HG02610 (cell line): ENCODE measurements at regions not wholly inside any gene's neighbourhood (a gene's known extent, or its start where the extent isn't known, plus 50 kb on each side); places are given as distances from the start of the nearest gene placed in this dataset.

ENCODE experiments used
- ATAC-seq: cut with Tn5 transposase; IDR thresholded peaks from one replicate; pipeline ENCODE4 v1.9.1; 2021; ENCODE audit warnings: mild to moderate bottlenecking, moderate library complexity; ENCODE audit not compliant: unreplicated experiment

GRCh38 chr1:95415146-95415545 is 181.1 kb downstream of the RWDD3 start:
- ATAC-seq: no peak

DNA sequence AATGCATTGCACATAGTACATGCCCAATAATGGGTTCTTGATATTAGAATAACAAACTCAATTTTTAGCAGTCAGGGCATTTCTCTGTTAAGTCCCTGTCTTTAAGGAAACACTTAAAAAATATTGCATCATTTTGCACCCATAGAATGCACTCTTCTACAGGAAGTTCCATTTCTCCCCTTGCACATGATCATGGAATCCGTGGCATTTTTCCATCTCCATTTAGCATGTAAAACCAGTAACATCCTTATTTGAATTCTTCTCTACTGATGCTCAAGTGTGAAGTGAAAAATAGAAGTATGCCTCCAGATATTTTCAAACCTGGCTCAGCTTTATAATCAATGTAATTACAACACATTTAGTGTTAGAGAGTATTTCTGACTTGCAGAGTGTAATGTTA is 192.8 kb downstream of the RWDD3 start:
- no peak for ATAC-seq

- no peak for ATAC-seq
Observed at GRCh38 chr1:95427525-95427924, 193.5 kb downstream of the RWDD3 start.

DNA sequence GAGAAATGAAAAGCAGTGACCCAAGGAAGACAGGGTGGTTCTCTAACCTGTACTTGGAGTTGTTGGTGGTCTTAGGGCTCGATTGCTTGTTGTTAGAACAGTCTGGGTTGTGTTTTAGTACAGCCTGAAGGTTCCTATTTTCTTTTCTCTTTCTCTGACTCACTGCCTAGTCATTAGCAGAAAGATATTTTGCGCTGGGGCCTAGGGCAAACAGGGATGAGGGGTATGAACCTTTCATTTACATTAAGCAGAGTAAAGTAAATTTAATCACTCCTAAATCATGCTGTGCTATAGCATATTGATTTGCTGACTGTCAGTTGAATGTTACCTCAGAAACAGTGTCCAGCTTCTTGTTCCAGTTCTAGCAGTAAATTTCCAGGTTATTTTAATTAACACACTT is 197.2 kb downstream of the RWDD3 start:
- no peak for ATAC-seq

DNA sequence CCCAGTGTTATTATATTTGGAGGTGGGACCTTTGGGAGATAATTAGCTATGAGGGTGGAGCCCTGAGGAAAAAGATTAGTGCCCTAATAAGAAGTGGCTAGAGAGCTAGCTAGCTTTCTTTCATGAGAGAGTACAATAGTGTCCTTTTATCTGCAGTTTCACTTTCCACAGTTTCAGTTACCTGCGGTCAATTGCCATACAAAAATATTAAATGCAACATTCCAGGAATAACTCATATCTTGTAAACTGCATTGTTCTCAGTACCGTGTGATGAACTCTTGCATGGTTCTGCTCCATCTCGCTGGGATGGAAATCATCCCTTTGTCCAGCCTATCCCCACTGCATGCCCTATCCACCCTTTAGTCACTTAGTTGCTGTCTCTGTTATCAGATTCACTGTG is 201.6 kb downstream of the RWDD3 start:
- no peak for ATAC-seq

GRCh38 chr1:95437011-95437410 is 203.0 kb downstream of the RWDD3 start:
- no peak for ATAC-seq

GRCh38 chr1:95437781-95438180 is 203.8 kb downstream of the RWDD3 start:
- ATAC-seq: no peak

GRCh38 chr1:95438218-95438948 is 204.4 kb downstream of the RWDD3 start:
- ATAC-seq: no peak

- no peak for ATAC-seq
Observed at GRCh38 chr1:95440511-95440910, 206.5 kb downstream of the RWDD3 start.

DNA sequence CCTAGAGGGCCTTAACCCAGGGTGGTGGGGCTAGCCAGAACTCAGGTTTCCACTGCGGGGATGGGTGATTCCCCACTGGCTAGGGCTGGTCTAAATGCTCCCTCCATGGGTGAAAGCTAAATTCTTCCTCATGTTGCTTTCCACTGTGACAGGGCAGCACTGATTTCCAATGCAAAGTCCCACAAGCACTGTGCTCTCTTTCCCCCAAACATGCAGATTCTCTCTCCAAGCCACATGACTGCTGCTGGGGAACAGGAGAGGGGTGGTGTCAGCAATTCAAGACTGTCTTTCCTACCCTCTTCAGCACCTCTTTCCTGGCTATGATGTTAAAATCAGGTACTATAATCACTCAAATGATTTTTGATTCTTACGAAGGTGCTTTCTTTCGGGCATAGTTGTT is 215.5 kb downstream of the RWDD3 start:
- no peak for ATAC-seq

DNA sequence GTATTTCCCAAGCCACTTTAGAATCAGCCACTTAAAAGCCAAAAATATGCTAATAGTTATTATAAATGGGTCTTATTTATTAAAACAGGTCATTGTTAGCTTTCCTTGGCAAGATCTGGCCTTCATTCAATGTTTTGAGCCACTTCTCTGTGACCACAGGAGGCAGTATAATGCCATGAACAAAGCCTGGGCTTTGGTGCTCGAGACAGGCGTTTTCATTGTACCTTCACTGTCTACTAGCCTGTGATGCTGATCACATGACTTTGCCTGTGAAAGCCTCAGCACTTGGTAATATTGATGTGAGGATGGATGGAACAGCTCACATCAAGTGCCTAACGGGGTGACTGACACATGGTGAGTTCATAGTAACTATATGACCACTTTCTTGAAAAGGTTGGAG is 217.0 kb downstream of the RWDD3 start:
- no peak for ATAC-seq

DNA sequence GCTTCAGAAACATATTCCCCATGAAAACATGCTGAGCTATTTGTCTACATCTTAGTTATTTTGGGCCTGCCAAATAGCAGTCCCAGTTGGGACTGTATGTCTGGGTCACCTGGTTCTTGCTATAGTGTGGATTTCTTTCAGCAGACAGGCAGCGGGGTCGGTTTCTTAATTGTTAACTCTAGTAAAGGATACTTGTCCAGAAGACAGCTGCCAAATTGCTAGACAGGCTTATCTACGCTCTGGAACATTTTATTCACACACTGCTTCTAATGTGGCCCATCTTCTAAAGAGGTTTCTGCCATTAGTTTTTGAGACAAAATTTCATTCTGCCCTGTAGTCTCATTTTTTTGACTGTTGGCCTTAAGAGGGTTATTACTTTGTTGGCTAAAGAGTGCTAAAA is 217.9 kb downstream of the RWDD3 start:
- ATAC-seq: no peak

- no peak for ATAC-seq
Observed at GRCh38 chr1:95453053-95453452, 219.0 kb downstream of the RWDD3 start.

- ATAC-seq: no peak
Observed at GRCh38 chr1:95467036-95467435, 233.0 kb downstream of the RWDD3 start.

GRCh38 chr1:95475686-95476457 is 241.9 kb downstream of the RWDD3 start:
- ATAC-seq: no peak

GRCh38 chr1:95496307-95496706 is 262.3 kb downstream of the RWDD3 start:
- ATAC-seq: no peak

- ATAC-seq: no peak
Observed at GRCh38 chr1:95496773-95497172, 262.8 kb downstream of the RWDD3 start.

DNA sequence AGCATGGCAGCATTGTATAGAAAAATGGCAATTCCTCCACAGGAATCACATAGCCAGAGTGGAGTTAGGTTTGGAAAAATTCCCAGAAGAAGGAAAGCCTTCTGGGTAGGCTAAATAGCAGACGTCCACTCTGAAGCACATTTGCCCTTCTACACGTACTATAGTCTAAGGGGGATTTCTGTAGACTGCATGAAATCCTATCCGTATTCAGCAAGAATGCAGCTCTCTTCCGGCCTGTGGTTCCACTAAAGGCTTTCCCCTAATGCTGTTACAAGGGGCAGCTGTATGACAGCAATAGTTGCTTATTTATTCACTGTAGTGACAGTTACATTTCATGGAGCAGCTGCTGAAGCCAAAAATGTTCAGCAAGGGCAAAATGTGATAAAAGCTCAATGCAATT is 263.6 kb downstream of the RWDD3 start:
- no peak for ATAC-seq

GRCh38 chr1:95503278-95504030 is 269.4 kb downstream of the RWDD3 start:
- ATAC-seq: no peak

GRCh38 chr1:95504321-95504720 is 270.3 kb downstream of the RWDD3 start:
- no peak for ATAC-seq

DNA sequence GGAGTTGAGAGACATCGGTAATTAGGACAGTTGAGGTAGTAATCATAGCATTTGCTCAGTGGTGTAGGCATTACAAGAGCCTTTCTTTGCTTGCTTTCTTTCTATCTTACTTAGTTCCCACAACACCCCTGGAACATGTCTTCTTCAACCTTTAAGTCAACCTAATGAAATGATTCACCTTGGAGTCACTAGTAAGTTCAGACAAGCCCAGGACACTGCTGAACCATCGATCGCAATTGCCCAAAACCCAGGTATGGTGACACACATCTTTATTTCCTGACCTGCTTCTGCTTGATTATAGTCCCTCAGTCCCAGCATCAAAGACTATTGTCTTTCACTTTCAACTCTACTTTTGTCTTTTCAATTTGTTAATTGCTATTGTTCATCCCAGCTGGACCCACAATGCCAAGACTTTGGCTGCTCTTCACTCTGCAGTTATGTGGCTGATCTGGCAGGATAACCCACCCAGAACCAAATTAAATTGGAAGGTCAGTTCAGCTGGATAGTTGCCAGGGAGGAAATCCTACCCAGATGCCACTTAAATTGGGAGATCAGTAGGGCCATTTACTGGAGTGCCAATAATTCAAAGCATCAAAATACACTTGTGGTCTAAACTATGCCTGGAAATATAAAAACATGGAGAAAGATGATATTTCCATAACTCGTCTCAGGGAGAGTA is 272.9 kb downstream of the RWDD3 start:
- no peak for ATAC-seq
